Esophagus squamous epithelium (tissue), 4 donors: ENCODE measurements at regions not wholly inside any gene's neighbourhood (a gene's known extent, or its start where the extent isn't known, plus 50 kb on each side); places are given as distances from the start of the nearest gene placed in this dataset.

Experiments
- CTCF ChIP-seq, 6 experiments: fragments of 450-650 bp in 4 of 6; fragments of 200-600 bp in 2 of 6; sonication (generic) in 2 of 6; IDR thresholded peaks; one replicate each; pipeline ENCODE4 v1.5.1; 2016 to 2019; ENCODE audit warnings: antibody characterized with exemption in 6 of 6, mild to moderate bottlenecking in 4 of 6, moderate library complexity in 4 of 6
- POLR2A ChIP-seq, 4 donors: fragments of 450-650 bp; IDR thresholded peaks; one replicate each; pipeline ENCODE4 v1.6.1; 2017; ENCODE audit warnings: antibody characterized with exemption in 4 of 4, mild to moderate bottlenecking in 4 of 4, moderate library complexity in 3 of 4

- TF ChIP-seq CTCF (IDR thresholded peaks at IDR 0.05) (no peak), POLR2A (IDR thresholded peaks at IDR 0.05) (no peak)
These were observed 430.1 kb upstream of the WWC1 start for GRCh38 chr5:167861129-167861927.
